ENCODE measurements at regions not wholly inside any gene's neighbourhood (a gene's known extent, or its start where the extent isn't known, plus 50 kb on each side); places are given as distances from the start of the nearest gene placed in this dataset.

- TF ChIP-seq CTCF (IDR thresholded peaks at IDR 0.05) (no peak), POLR2A (IDR thresholded peaks at IDR 0.05) (no peak)
Observed at GRCh38 chr17:77370586-77370985, 229.8 kb downstream of the SEC14L1 start.
